HG02973 (cell line): ENCODE measurements at regions not wholly inside any gene's neighbourhood (a gene's known extent, or its start where the extent isn't known, plus 50 kb on each side); places are given as distances from the start of the nearest gene placed in this dataset.

Source experiments
- ATAC-seq: cut with Tn5 transposase; IDR thresholded peaks from one replicate; pipeline ENCODE4 v1.9.1; 2021; ENCODE audit warnings: moderate library complexity; ENCODE audit not compliant: unreplicated experiment

- ATAC-seq: peak; percentile 95
Measured at GRCh38 chr6:45830441-45831139, 185.1 kb downstream of the CLIC5 start.

GRCh38 chr6:45829873-45830272 is 185.8 kb downstream of the CLIC5 start:
- no peak for ATAC-seq

GRCh38 chr6:45827952-45828530 is 187.6 kb downstream of the CLIC5 start:
- ATAC-seq: no peak

- ATAC-seq: no peak
Measured at GRCh38 chr6:45822873-45823272, 192.8 kb downstream of the CLIC5 start.

GRCh38 chr6:45822246-45822812 is 193.3 kb downstream of the CLIC5 start:
- ATAC-seq: no peak

- ATAC-seq: no peak
Measured at GRCh38 chr6:45818655-45819054, 197.0 kb downstream of the CLIC5 start.

- ATAC-seq: no peak
Measured at GRCh38 chr6:45816674-45817297, 198.9 kb downstream of the CLIC5 start.

GRCh38 chr6:45815466-45816125 is 200.1 kb downstream of the CLIC5 start:
- no peak for ATAC-seq

GRCh38 chr6:45814772-45815171 is 200.9 kb downstream of the CLIC5 start:
- ATAC-seq: no peak

- no peak for ATAC-seq
Measured at GRCh38 chr6:45813943-45814342, 201.7 kb downstream of the CLIC5 start.

GRCh38 chr6:45812922-45813321 is 202.7 kb downstream of the CLIC5 start:
- ATAC-seq: no peak

GRCh38 chr6:45808917-45809316 is 206.7 kb downstream of the CLIC5 start:
- ATAC-seq: no peak

GRCh38 chr6:45808042-45808645 is 207.5 kb downstream of the CLIC5 start:
- ATAC-seq: no peak

GRCh38 chr6:45807311-45808041 is 208.2 kb downstream of the CLIC5 start:
- no peak for ATAC-seq

GRCh38 chr6:45806172-45806571 is 209.5 kb downstream of the CLIC5 start:
- no peak for ATAC-seq

GRCh38 chr6:45803071-45803470 is 212.6 kb downstream of the CLIC5 start:
- no peak for ATAC-seq

- no peak for ATAC-seq
Measured at GRCh38 chr6:45801471-45802289, 214.0 kb downstream of the CLIC5 start.

GRCh38 chr6:45800911-45801310 is 214.7 kb downstream of the CLIC5 start:
- no peak for ATAC-seq

- no peak for ATAC-seq
Measured at GRCh38 chr6:45795678-45796077, 220.0 kb downstream of the CLIC5 start.

- ATAC-seq: no peak
Measured at GRCh38 chr6:45794465-45794864, 221.2 kb downstream of the CLIC5 start.
